Small intestine (tissue), 7 donors: ENCODE measurements at regions not wholly inside any gene's neighbourhood (a gene's known extent, or its start where the extent isn't known, plus 50 kb on each side); places are given as distances from the start of the nearest gene placed in this dataset.

Experiments used
- DNase-seq, 2 donors: peaks; one replicate each; pipeline versions ENCODE4 v3.0.0 to v3.0.0-alpha.2; 2013
- FAIRE-seq: peaks from 2 replicates; lab custom pipeline; 2012; peaks lifted over from hg19 to GRCh38; lab: Jason Lieb, UNC
- H3K27ac ChIP-seq, 3 donors: one replicate each; pipeline ENCODE4 v1.5.1; 2013; ENCODE audit warnings: low read length in 2 of 3, mild to moderate bottlenecking in 2 of 3, control low read depth in 1 of 3, inconsistent platforms in 1 of 3, low read depth in 1 of 3, moderate library complexity in 1 of 3
- H3K27me3 ChIP-seq, 3 donors: one replicate each; pipeline ENCODE4 v1.6.1; 2013; ENCODE audit warnings: low read length in 3 of 3, inconsistent platforms in 1 of 3; ENCODE audit not compliant: control insufficient read depth in 3 of 3, insufficient read depth in 3 of 3
- H3K36me3 ChIP-seq, 3 donors: one replicate each; pipeline ENCODE4 v1.6.1; 2013; ENCODE audit warnings: low read length in 3 of 3, inconsistent platforms in 1 of 3, low read depth in 1 of 3, mild to moderate bottlenecking in 1 of 3, moderate library complexity in 1 of 3; ENCODE audit not compliant: control insufficient read depth in 3 of 3, insufficient read depth in 2 of 3
- H3K4me1 ChIP-seq, 3 donors: one replicate each; pipeline ENCODE4 v1.6.1; 2013; ENCODE audit warnings: low read length in 2 of 3, inconsistent platforms in 1 of 3, low read depth in 1 of 3, mild to moderate bottlenecking in 1 of 3, moderate library complexity in 1 of 3; ENCODE audit not compliant: control insufficient read depth in 3 of 3, insufficient read depth in 2 of 3
- H3K4me3 ChIP-seq, 3 donors: one replicate each; pipeline ENCODE4 v1.5.1; 2013; ENCODE audit warnings: low read length in 3 of 3, control low read depth in 1 of 3, inconsistent platforms in 1 of 3, low read depth in 1 of 3, mild to moderate bottlenecking in 1 of 3, moderate library complexity in 1 of 3
- H3K9me3 ChIP-seq, 2 donors: one replicate each; pipeline ENCODE4 v1.6.1; 2013; ENCODE audit warnings: low read depth in 1 of 2, low read length in 1 of 2; ENCODE audit not compliant: control insufficient read depth in 2 of 2, insufficient read depth in 1 of 2
- WGBS, 3 donors: extraction: QIAGEN DNeasy Blood & Tissue Kit; methylation state at CpG; one replicate each; pipeline ENCODE4 v1.1.7; 2013; 5-methylcytosine and 5-hydroxymethylcytosine counted together
- donor health status: healthy with polysubstance abuse.
- donor health status: control.
- donor health status: control.
- donor health status: Bipolar disorder and iron deficiency.
- donor health status: healthy.

DNA sequence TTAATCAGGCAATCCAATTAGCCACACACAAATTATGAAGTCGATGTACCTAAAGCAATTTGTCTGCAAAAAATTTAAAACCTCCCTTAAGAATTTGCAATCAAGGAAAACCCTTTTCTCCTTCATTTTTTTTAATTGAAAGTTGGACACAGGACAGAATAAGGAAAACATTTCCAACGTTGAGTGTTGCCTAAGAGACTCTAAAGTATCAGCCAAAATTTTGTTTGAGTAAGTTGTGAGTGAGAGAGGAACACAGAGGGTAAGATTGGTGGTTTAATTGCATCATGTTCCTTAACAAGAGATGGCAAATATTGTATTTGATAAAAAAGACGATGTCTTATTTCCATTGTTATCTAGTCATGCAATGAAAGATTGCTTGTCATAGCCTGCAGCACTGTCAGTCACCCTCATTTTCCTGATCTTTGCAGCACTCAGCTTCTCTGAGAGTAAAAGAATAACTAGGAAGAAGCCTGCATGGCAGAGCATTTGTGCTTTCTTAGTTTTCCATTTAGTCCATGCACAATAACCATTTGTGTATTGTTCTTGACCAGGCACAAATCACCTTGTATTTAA, 115.5 kb downstream of the ICOS start:
- no peaks in the 10 kb centered on the region for H3K9me3 ChIP-seq
- H3K4me3 ChIP-seq: no peak overlapping the region
- no peaks in the 10 kb centered on the region for H3K4me1 ChIP-seq
- WGBS, 3 donors: 39 to 51% (median 46%) methylated on average over 3 of the region's 3 CpGs
- H3K36me3 ChIP-seq: no peaks in the 10 kb centered on the region
- peaks cover 0 to 6% (median 0%) of the 10 kb centered on the region in 3 donors for H3K27me3 ChIP-seq
- DNase-seq (no peak), FAIRE-seq (no peak)
- H3K27ac ChIP-seq: no peak overlapping the region

DNA sequence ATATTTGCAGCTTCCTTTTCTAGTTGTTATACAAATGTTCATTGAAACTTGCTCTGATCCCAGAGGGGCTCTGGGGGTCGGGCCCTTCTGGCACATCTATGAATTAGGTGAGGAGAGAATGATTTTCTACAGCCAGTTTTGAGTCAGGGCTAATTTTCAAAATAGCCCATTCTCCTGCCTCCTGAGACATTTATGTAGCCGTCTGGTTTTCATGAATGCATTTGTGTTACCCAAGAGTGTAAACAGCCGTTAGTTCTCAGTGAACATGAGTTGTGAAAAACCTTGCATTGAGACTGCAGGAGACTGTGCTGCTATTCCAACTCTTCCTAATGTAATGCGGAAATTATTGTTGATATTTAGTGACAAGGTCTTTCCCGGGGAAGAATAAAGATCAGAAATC, 122.5 kb downstream of the ICOS start:
- no peaks in the 10 kb centered on the region for H3K9me3 ChIP-seq
- no peaks in the 10 kb centered on the region for H3K36me3 ChIP-seq
- FAIRE-seq (no peak), DNase-seq (no peak)
- H3K27me3 ChIP-seq: peaks cover 0 to 2% (median 0%) of the 10 kb centered on the region in 3 donors
- H3K27ac ChIP-seq: no peak overlapping the region
- WGBS, 3 donors: 74 to 80% (median 76%) methylated on average over 5 of the region's 5 CpGs
- H3K4me3 ChIP-seq: no peak overlapping the region
- H3K4me1 ChIP-seq: no peaks in the 10 kb centered on the region

DNA sequence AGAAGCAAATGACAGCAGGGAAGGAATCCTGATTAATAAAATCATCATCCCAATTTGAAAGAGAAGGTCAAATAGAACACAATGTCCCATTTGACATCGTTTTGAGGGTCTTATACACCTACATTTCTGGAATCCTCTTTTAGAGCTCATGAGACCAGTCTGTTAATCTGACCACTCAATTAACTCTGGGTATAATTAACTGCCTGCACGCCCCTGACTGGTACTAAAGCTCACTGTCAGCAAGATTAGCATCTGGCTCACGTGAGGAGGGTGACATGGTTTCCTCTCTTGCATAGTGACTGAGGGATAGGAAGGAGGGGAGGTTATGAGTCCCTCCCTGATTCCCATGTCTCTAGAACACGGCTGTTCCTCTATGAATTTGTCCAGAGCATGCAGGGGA, 124.3 kb downstream of the ICOS start:
- Histone ChIP-seq H3K4me1 (no peaks in the 10 kb centered on the region), H3K27me3 (peaks cover 0 to 2% (median 0%) of the 10 kb centered on the region in 3 donors), H3K4me3 (no peak overlapping the region), H3K27ac (no peak overlapping the region), H3K9me3 (no peaks in the 10 kb centered on the region), H3K36me3 (no peaks in the 10 kb centered on the region)
- WGBS, 3 donors: 33 to 52% (median 43%) methylated on average over 4 of the region's 4 CpGs
- DNase-seq (no peak), FAIRE-seq (no peak)

DNA sequence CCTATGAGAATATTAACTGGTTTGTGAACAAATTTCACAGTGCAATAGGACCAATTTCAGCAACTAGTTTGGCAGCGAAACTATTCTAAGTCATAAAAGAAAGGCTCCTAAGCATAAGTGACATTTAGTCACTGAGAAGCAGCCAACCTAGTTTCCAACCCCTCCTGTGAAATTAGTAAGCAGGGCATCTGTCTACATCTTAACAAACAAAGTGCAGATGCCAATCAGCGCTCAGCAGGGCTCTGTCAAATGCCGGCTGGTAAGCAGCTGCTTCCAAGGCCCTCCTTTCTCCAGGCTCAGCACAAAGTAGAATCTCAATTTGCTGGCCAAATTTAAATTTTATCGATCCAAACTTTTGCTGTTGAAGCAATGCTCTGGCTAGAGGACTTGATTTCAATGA, 124.7 kb downstream of the ICOS start:
- DNase-seq: no peak
- no peak for FAIRE-seq
- Histone ChIP-seq H3K36me3 (no peaks in the 10 kb centered on the region), H3K27me3 (peaks cover 0 to 2% (median 0%) of the 10 kb centered on the region in 3 donors), H3K9me3 (no peaks in the 10 kb centered on the region), H3K4me3 (no peak overlapping the region), H3K4me1 (no peaks in the 10 kb centered on the region), H3K27ac (no peak overlapping the region)
- 79 to 85% (median 81%) methylated on average over 4 of the region's 4 CpGs for WGBS, 3 donors

DNA sequence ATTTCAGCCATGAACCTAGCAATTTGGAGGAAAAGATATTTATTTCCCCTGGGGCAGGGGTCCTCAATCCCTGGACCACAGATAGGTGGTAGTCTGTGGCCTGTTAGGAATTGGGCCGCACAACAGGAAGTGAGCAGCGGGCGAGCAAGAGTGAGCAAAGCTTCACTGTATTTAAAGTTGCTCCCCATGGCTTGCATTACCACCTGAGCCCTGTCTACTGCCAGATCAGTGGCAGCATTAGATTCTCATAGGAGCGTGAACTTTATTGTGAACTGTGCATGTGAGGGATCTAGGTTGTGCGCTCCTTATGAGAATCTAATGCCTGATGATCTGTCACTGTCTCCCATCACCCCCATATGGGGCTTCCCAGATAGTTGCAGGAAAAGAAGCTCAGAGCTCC, 127.6 kb downstream of the ICOS start:
- Histone ChIP-seq H3K36me3 (no peaks in the 10 kb centered on the region), H3K27ac (no peak overlapping the region), H3K27me3 (peaks cover 0 to 2% (median 0%) of the 10 kb centered on the region in 3 donors), H3K4me1 (no peaks in the 10 kb centered on the region), H3K4me3 (no peak overlapping the region), H3K9me3 (peaks cover 0 to 3% of the 10 kb centered on the region in 2 donors)
- DNase-seq (no peak), FAIRE-seq (no peak)
- 90 to 97% (median 96%) methylated on average over 5 of the region's 5 CpGs for WGBS, 3 donors

DNA sequence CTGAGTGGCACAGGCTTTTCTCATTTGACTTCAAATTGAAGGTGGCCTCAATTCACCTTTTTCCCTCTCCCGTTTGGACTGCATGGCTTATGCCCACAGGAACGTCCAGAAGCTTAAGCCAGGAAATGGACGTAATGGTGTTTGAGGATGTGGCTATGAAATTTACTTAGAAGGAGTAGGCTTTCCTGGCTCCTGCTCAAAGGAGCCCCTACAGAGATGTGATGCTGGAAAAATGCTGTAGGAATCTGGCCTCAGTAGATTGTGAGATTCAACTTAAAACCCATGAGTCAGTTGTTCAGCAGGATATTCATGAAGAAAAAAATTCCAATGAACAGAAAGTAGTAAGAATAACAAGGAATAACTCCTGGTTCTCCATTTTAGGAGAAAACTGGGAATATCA, 129.0 kb downstream of the ICOS start:
- FAIRE-seq: no peak
- Histone ChIP-seq H3K4me3 (no peak overlapping the region), H3K9me3 (peaks cover 0 to 3% of the 10 kb centered on the region in 2 donors), H3K4me1 (no peaks in the 10 kb centered on the region), H3K27me3 (peaks cover 0 to 8% (median 0%) of the 10 kb centered on the region in 3 donors), H3K36me3 (no peaks in the 10 kb centered on the region), H3K27ac (no peak overlapping the region)
- DNase-seq: no peak
- WGBS, 3 donors: 82 to 84% (median 82%) methylated on average over 3 of the region's 3 CpGs

DNA sequence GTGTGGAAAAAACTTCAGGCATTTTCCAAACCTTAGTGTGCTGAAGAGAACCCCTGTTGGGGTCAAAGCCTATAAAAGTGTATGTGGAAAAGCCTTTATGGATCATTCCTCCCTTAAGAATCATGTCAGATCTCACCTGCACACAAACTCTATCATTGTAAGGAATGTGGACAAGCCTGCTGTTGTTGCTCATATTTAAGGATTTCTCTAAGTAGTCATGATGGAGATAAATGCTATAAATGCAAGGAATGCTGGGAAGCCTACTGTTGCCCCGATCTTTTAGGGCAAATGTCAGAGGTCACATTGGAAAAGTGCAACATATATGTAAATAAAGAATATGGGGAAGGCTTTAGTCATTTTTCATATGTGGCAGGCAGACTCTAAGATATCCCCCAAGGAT, 129.5 kb downstream of the ICOS start:
- WGBS, 3 donors: 48 to 68% (median 56%) methylated on average over 1 of the region's 1 CpG
- FAIRE-seq (no peak), DNase-seq (no peak)
- no peaks in the 10 kb centered on the region for H3K4me1 ChIP-seq
- H3K36me3 ChIP-seq: no peaks in the 10 kb centered on the region
- peaks cover 0 to 8% (median 0%) of the 10 kb centered on the region in 3 donors for H3K27me3 ChIP-seq
- H3K27ac ChIP-seq: no peak overlapping the region
- H3K9me3 ChIP-seq: peaks cover 0 to 3% of the 10 kb centered on the region in 2 donors
- no peak overlapping the region for H3K4me3 ChIP-seq

DNA sequence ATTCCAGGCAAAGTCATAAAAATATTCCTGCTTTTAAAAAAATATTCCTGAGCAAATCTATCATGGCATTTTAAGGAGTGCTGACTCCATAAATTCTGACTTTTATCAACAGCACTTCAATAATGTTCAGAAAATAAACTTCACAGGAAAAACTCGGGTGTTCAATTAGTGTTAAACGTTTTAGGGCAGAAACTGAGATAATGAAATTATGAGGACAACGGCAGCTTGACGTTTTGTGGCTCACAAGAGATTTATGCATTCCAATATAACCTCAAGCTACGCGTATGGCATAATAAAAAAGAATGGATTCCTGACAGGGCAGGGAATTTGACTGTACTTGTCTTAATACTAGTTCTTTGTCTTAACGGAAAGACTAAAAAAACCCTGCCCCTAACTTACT, 133.2 kb downstream of the ICOS start:
- Histone ChIP-seq H3K9me3 (peaks cover 0 to 3% of the 10 kb centered on the region in 2 donors), H3K27me3 (peaks cover 0 to 6% (median 0%) of the 10 kb centered on the region in 3 donors), H3K4me1 (no peaks in the 10 kb centered on the region), H3K4me3 (no peak overlapping the region), H3K27ac (no peak overlapping the region), H3K36me3 (no peaks in the 10 kb centered on the region)
- 24 to 48% (median 36%) methylated on average over 7 of the region's 7 CpGs for WGBS, 3 donors
- DNase-seq (no peak), FAIRE-seq (no peak)
